GM18868 (cell line): ENCODE measurements at regions not wholly inside any gene's neighbourhood (a gene's known extent, or its start where the extent isn't known, plus 50 kb on each side); places are given as distances from the start of the nearest gene placed in this dataset.
"Not testable (repeated sequence)": the region's sequence is repeated elsewhere in the genome, so short reads cannot be mapped to it uniquely, and the experiment has no call there.

Experiments
- ATAC-seq: cut with Tn5 transposase; IDR thresholded peaks from one replicate; pipeline ENCODE4 v1.9.1; 2021; ENCODE audit warnings: mild to moderate bottlenecking, moderate library complexity; ENCODE audit not compliant: unreplicated experiment

DNA sequence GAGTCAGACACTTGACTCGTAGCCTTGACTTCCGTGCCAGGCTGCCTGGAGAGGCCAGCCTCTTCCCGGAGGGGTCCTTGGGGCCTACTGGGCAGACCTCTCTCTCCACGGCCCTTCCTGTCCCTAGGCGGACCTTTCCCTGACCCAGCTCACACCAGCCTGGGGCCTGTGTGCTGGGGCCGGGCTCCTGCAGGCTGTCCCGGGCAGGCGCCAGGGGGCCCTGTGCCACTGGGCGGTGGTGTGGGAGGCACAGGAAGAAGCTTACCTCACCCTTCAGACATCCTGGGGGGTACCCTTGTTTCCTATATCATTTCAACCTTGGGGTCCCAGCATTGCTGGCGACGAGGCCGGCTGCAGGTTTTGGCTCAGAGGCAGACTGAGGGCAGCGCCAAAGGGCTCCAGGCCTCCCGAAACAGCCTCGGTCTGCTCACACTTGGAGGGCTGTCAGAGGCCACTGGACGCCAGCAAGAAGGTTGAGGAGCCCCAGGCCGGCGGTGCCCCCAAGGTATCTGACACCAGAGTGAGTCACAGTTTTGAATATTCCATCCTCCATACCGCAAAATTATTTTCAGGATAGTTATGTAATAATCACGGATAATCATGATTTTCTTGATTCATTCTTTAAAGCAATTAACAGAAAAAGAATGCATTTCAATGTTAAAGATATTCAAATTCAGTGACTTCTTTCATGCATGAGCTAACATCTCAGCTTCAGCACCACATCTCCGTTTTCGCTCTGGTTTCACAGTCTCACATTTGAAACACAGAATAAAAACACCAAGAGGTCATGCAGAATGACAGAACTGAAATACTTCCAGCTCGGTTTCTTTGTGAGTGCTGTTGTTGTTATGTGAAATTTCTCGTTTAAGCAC lies 3967.6 kb upstream of the TPTE start:
- ATAC-seq: not testable (repeated sequence)

- ATAC-seq: not testable (repeated sequence)
These were observed 3967.0 kb upstream of the TPTE start for GRCh38 chr21:6554377-6554864.

DNA sequence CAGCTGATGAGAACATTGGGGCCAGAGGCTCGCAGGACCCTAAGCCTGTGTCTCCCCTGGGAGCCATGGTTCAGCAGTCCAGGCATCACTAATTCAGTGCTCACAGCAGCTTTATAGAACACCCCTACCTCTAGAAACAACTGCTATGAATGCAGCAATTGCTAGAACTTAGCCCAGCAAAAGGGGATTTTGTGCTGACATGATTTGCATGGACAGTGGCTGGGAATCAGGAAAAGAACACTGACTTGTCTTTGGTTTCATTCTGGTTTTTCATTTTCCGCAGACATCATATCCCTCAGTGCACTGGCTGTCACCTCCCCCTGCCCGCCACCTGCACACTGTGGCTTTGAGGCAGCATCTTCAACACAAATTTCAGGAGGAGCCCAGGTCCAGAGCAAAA lies 3964.9 kb upstream of the TPTE start:
- ATAC-seq: not testable (repeated sequence)

- not testable (repeated sequence) for ATAC-seq
These were observed 3964.0 kb upstream of the TPTE start for GRCh38 chr21:6557415-6557814.

DNA sequence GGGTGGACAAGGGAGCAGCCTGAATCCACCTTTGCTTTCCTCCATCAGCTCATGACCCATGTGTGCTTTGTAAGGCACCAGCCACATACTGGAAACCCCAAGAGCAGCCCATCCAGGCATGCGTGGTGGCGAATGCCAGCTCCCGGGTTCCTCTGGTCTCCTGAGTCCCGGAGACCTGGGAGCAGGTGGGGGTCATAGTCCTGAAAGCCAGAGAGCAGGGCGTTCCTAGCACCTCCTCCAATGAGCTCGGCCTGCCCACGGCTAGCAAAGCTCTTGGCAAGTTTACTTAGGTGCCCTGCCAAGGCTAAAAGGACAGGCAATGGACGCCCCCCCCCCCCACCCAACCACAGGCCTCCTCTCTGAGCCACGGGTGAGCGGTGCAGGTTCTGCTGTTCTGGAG lies 3960.2 kb upstream of the TPTE start:
- not testable (repeated sequence) for ATAC-seq

- not testable (repeated sequence) for ATAC-seq
These were observed 3959.8 kb upstream of the TPTE start for GRCh38 chr21:6561578-6561977.

DNA sequence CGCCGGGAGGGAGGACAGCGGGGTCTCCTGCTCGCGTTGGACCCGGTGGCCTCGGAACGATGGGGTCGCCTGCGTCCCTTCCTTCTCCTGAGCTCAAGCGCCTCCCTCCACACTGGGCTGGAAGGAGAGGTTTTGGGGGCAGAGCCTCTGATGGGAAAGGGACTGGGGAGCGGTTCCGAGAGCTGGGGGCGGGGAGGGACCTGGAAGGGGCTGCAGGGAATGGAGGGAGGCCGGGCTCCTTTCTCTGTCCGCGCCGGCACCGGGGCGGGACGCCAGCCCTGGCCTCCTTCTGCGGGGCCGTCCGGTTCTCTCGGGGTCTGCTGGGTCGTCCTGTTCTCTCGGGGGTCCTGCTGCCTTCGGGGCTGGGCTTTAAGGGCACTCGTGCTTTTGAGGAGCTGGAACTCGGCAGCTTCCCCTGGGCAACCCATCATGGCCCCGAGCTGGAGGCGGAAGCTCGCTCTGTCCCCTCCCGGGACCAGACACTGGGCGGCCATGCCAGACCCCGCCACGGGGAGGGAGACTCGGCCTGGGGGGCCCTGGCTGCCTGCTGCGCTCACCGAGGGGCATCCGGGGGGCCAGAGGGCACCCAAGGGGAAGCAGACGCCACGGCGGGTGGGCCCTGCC lies 3956.7 kb upstream of the TPTE start:
- ATAC-seq: not testable (repeated sequence)

DNA sequence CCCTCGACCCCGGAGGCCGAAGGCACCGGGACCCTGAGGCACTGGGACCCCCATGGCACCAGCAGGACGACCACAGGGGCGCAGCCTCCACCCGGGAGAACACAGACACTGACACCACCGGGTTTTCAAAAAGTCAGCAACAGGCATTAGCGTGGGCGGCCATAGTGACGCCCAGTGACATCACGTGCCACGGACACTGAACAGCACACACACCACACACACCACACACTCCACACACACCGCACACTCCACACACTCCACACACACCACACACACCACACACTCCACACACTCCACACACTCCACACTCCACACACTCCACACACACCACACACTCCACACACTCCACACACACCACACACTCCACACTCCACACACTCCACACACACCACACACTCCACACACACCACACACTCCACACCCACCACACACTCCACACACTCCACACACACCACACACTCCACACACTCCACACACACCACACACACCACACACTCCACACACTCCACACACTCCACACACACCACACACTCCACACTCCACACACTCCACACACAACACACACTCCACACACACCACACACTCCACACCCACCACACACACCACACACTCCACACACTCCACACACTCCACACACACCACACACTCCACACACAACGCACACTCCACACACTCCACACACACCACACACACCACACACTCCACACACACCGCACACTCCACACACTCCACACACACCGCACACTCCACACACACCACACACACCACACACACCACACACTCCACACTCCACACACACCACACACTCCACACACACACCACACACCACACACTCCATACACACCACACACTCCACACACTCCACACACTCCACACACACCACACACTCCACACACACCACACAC lies 3955.9 kb upstream of the TPTE start:
- ATAC-seq: not testable (repeated sequence)

DNA sequence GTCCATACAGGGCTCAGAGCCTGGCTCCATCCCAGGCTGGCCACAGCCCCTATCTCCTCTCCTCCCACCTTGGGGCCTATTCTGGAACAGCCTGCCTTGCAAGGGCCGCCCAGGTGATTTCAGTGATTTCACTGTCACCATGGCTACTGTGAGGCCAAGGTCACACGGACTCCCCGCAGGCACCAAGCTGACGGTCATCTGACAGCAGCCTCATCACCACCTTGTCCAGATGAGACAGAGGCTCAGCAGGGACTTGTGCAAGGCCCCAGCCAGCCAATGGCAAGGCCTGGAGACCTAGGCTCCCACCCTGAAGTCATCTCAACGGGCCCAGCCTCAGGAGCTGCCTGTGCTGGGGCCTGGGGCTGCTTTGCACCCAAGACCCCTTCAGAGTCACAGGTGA lies 3953.8 kb upstream of the TPTE start:
- not testable (repeated sequence) for ATAC-seq

DNA sequence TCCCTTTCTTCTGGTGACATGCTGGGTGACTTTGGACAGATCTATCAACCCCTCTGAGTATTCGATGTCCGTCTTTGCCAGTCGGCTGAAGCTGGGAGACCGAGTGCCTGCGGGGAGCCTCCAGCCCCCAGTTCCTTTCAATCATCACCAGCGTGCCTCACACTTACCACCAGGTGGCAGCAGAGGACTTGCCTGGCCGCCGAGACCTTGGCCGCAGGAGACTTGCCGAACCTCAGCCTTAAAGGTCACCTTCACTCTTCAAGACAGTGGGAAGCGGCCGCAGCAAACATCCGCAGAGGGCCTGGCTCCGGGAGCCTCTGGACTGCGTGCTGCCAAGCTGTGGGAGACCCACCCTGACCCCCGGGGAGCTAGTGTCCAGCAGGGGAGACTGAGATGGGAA lies 3952.2 kb upstream of the TPTE start:
- not testable (repeated sequence) for ATAC-seq

- ATAC-seq: not testable (repeated sequence)
These were observed 3951.6 kb upstream of the TPTE start for GRCh38 chr21:6569587-6570392.

DNA sequence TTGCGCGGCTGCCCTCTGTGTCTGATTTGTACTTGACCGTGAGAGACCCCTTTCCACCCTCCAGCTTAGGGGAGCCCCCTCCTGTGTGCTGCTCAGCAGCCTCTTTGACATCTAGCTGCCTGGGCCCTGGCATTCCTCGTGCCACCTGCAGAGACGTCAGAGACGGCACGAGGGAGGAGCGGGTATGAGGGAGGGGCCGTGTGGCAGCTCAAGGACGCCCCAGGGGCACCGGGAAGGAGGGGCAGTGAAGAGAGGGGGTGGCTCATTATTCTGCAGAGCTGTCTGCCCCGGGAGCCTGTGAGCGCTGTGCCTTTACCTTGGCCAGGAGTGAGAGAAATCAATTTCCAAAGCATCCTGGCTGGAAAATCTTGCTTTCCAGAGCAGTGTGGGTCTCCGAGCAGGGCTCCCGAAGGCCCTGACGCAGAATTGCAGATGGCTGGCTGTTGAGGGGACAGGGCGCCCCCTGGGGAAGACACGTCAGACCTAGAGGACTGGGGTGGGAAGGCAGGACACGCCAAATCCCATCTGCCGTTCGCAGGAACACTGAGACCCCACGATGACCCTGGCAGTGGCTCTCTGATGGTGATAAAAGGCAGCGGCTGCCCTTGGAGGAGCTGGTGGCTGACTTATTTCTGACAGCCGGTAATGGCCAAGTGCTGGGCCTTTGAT lies 3950.5 kb upstream of the TPTE start:
- ATAC-seq: not testable (repeated sequence)

DNA sequence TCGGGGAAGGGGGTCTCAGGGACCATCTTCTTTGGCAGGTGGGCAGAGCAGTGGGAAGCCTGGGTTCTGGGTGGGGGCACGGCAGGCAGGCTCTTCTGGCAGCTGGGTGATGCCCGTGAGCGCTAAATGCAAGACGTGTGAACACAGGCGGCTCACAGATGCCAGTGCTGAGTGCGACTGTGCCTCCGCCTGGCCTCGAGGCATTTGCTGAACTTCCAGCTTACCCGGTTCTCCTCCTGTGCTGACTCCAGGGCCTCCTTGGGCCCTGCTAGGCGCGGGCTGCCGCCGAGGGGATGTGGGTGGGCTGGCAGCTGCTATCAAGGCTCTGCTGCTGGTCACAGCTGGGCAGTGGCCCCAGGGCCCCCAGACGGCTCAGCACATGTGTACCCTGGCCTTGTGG lies 3947.8 kb upstream of the TPTE start:
- ATAC-seq: not testable (repeated sequence)

- ATAC-seq: not testable (repeated sequence)
These were observed 3941.6 kb upstream of the TPTE start for GRCh38 chr21:6579801-6580200.
